MM.1S (cell line): ENCODE measurements at regions not wholly inside any gene's neighbourhood (a gene's known extent, or its start where the extent isn't known, plus 50 kb on each side); places are given as distances from the start of the nearest gene placed in this dataset.

Experiments used
- DNase-seq: peaks from one replicate; pipeline ENCODE4 v3.0.0-alpha.2; 2015
- H2AFZ ChIP-seq: fragments of 300-600 bp; sonication (generic); 2 replicates; pipeline ENCODE4 v1.6.0; 2016; ENCODE audit warnings: antibody characterized with exemption, low read length
- H3F3A ChIP-seq: fragments of 300-600 bp; sonication (generic); 2 replicates; pipeline ENCODE4 v1.6.1; 2016; ENCODE audit warnings: mild to moderate bottlenecking, antibody characterized with exemption, low read length, moderate library complexity, mixed read lengths; ENCODE audit not compliant: insufficient read depth
- H3K27ac ChIP-seq: fragments of 300-600 bp; sonication (generic); 2 replicates; pipeline ENCODE4 v1.5.1; 2016; ENCODE audit warnings: mild to moderate bottlenecking, low read length
- H3K27me3 ChIP-seq: fragments of 300-600 bp; sonication (generic); replicated peaks from 2 replicates; pipeline ENCODE4 v1.6.0; 2016; ENCODE audit warnings: low read length; ENCODE audit not compliant: insufficient read depth
- H3K36me3 ChIP-seq: fragments of 300-600 bp; sonication (generic); replicated peaks from 2 replicates; pipeline ENCODE4 v1.6.1; 2016; ENCODE audit warnings: mild to moderate bottlenecking, low read length, mixed read lengths; ENCODE audit not compliant: insufficient read depth
- H3K4me1 ChIP-seq: fragments of 300-600 bp; sonication (generic); 2 replicates; pipeline ENCODE4 v1.6.1; 2016; ENCODE audit warnings: low read length, mixed read lengths
- H3K4me2 ChIP-seq: fragments of 300-600 bp; sonication (generic); 2 replicates; pipeline ENCODE4 v1.6.0; 2016; ENCODE audit warnings: low read depth, low read length
- H3K4me3 ChIP-seq: fragments of 300-600 bp; sonication (generic); 2 replicates; pipeline ENCODE4 v1.5.1; 2016; ENCODE audit warnings: low read length, mixed read lengths
- H3K79me2 ChIP-seq: fragments of 300-600 bp; sonication (generic); 2 replicates; pipeline ENCODE4 v1.6.1; 2016; ENCODE audit warnings: mixed run types, low read length, mixed read lengths
- H3K9ac ChIP-seq: fragments of 300-600 bp; sonication (generic); 2 replicates; pipeline ENCODE4 v1.6.1; 2016; ENCODE audit warnings: low read length, mixed read lengths
- H3K9me2 ChIP-seq: fragments of 300-600 bp; sonication (generic); replicated peaks from 2 replicates; pipeline ENCODE4 v1.6.1; 2016; ENCODE audit warnings: mild to moderate bottlenecking, low read length, mixed read lengths; ENCODE audit not compliant: insufficient read depth
- H3K9me3 ChIP-seq: fragments of 300-600 bp; sonication (generic); replicated peaks from 2 replicates; pipeline ENCODE4 v1.6.1; 2016; ENCODE audit warnings: mild to moderate bottlenecking, low read length, mixed read lengths; ENCODE audit not compliant: insufficient read depth
- H4K20me1 ChIP-seq: fragments of 300-600 bp; sonication (generic); 2 replicates; pipeline ENCODE4 v1.6.1; 2016; ENCODE audit warnings: mild to moderate bottlenecking, low read length, moderate library complexity, mixed read lengths; ENCODE audit not compliant: insufficient read depth
- CTCF ChIP-seq: fragments of 300-600 bp; sonication (generic); IDR thresholded peaks from 2 replicates; pipeline ENCODE4 v1.5.1; 2016; ENCODE audit warnings: antibody characterized with exemption, low read length, mixed read lengths
- EZH2 ChIP-seq: fragments of 300-600 bp; sonication (generic); optimal IDR thresholded peaks from 2 replicates; pipeline ENCODE3; 2017; ENCODE audit warnings: low read depth, mild to moderate bottlenecking, antibody characterized with exemption, low read length, mixed read lengths
- EZH2phosphoT487 ChIP-seq: fragments of 300-600 bp; sonication (generic); IDR thresholded peaks from 2 replicates; pipeline ENCODE4 v1.6.1; 2018; ENCODE audit warnings: antibody characterized with exemption, low read length

- no peak for DNase-seq
- Histone ChIP-seq H3K79me2 (no peaks in the 10 kb centered on the region), H4K20me1 (no peaks in the 10 kb centered on the region), H3K36me3 (no peaks in the 10 kb centered on the region), H2AFZ (no peak overlapping the region), H3K9me3 (no peaks in the 10 kb centered on the region), H3K9me2 (no peaks in the 10 kb centered on the region), H3K27me3 (no peaks in the 10 kb centered on the region), H3K27ac (no peak overlapping the region), H3K4me1 (no peaks in the 10 kb centered on the region), H3K4me3 (no peak overlapping the region), H3F3A (no peaks in the 10 kb centered on the region), H3K9ac (no peak overlapping the region), H3K4me2 (no peak overlapping the region)
- TF ChIP-seq CTCF (no peak), EZH2phosphoT487 (no peak), EZH2 (no peak)
These were observed 441.6 kb downstream of the PLPP3 start for GRCh38 chr1:56137521-56138505.

- no peak for DNase-seq
- H3F3A ChIP-seq = no peaks in the 10 kb centered on the region
These were observed 442.3 kb downstream of the PLPP3 start for GRCh38 chr1:56137090-56137489.

GRCh38 chr1:56135864-56136147 is 443.6 kb downstream of the PLPP3 start:
- Histone ChIP-seq H3F3A (no peaks in the 10 kb centered on the region), H3K27me3 (no peaks in the 10 kb centered on the region), H3K9me3 (no peaks in the 10 kb centered on the region), H3K4me1 (no peaks in the 10 kb centered on the region), H2AFZ (no peak overlapping the region), H3K79me2 (no peaks in the 10 kb centered on the region), H3K27ac (no peak overlapping the region), H3K36me3 (no peaks in the 10 kb centered on the region), H3K4me3 (no peak overlapping the region), H3K9ac (no peak overlapping the region), H4K20me1 (no peaks in the 10 kb centered on the region), H3K4me2 (no peak overlapping the region), H3K9me2 (no peaks in the 10 kb centered on the region)
- TF ChIP-seq EZH2 (no peak), CTCF (no peak), EZH2phosphoT487 (no peak)
- no peak for DNase-seq

More at GRCh38 chr1:56137090-56137489, 442.3 kb downstream of the PLPP3 start:
- Histone ChIP-seq H3K79me2 (no peaks in the 10 kb centered on the region), H4K20me1 (no peaks in the 10 kb centered on the region), H3K4me3 (no peak overlapping the region), H3K9me3 (no peaks in the 10 kb centered on the region), H3K36me3 (no peaks in the 10 kb centered on the region), H2AFZ (no peak overlapping the region), H3K9ac (no peak overlapping the region), H3K4me2 (no peak overlapping the region), H3K27me3 (no peaks in the 10 kb centered on the region), H3K4me1 (no peaks in the 10 kb centered on the region), H3K9me2 (no peaks in the 10 kb centered on the region), H3K27ac (no peak overlapping the region)
- TF ChIP-seq CTCF (no peak), EZH2 (no peak)
